Vagina (tissue), 2 donors: ENCODE measurements at regions not wholly inside any gene's neighbourhood (a gene's known extent, or its start where the extent isn't known, plus 50 kb on each side); places are given as distances from the start of the nearest gene placed in this dataset.

Source experiments
- DNase-seq, 2 donors: peaks; one replicate each; pipeline ENCODE4 v3.0.0-alpha.2; 2017; ENCODE audit errors: extremely low spot score in 2 of 2
- H3K27ac ChIP-seq: fragments of 200-600 bp; sonication (generic); one replicate; pipeline ENCODE4 v1.5.1; 2019
- H3K27me3 ChIP-seq: fragments of 200-600 bp; sonication (generic); one replicate; pipeline ENCODE4 v1.5.1; 2019
- H3K36me3 ChIP-seq, 2 donors: fragments of 200-600 bp; sonication (generic); one replicate each; pipeline ENCODE4 v1.5.1; 2017 to 2019
- H3K4me1 ChIP-seq: fragments of 200-600 bp; sonication (generic); one replicate; pipeline ENCODE4 v1.5.1; 2019
- H3K4me3 ChIP-seq, 2 donors: fragments of 200-600 bp; sonication (generic); 1 replicate in 1 of 2; 2 replicates in 1 of 2; pipeline ENCODE4 v1.5.1; 2016 to 2019
- H3K9me3 ChIP-seq: fragments of 200-600 bp; sonication (generic); one replicate; pipeline ENCODE4 v1.5.1; 2019
- POLR2A ChIP-seq, 2 donors: fragments of 450-650 bp; IDR thresholded peaks; one replicate each; pipeline ENCODE4 v1.6.1; 2017; ENCODE audit warnings: antibody characterized with exemption in 2 of 2, mild to moderate bottlenecking in 2 of 2, moderate library complexity in 2 of 2
- POLR2AphosphoS5 ChIP-seq, 2 donors: sonication (generic); formaldehyde crosslinking; IDR thresholded peaks; one replicate each; pipeline ENCODE4 v1.9.0; 2017; ENCODE audit warnings: antibody characterized with exemption in 2 of 2, mild to moderate bottlenecking in 2 of 2, low read depth in 1 of 2; ENCODE audit not compliant: insufficient read depth in 1 of 2
- intact Hi-C: fragments of 100-400 bp; cut with DNase I; formaldehyde crosslinking; loops from one replicate; pipeline ENCODE4 v1.15.1; 2023
- TF ChIP-seq, protein P1 (sequence below), 3 experiments: fragments of 450-650 bp in 2 of 3; fragments of 200-600 bp in 1 of 3; sonication (generic) in 1 of 3; IDR thresholded peaks; one replicate each; pipeline ENCODE4 v1.5.1; 2017 to 2019; ENCODE audit warnings: antibody characterized with exemption in 3 of 3, mild to moderate bottlenecking in 2 of 3, moderate library complexity in 2 of 3

DNA sequence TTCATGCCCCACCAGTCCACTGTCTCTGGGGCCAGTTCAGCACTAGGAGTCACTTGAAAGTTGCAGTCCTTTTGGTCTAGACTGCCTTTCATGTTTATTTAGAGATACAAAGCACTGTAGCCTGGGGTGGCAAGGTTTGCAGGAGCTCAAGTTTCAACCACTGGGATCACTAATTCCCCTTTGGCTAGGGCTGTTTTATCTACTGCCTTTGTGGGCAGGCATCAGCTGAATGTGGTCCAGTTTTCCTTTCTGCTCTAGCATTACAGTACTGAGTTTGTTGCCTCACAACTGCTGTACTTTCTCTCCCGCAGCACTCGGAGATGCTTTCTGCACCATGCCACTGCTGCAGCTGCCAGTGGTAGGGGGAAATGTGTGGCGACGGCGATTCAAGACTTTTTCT lies 222.3 kb upstream of the HDX start:
- Histone ChIP-seq H3K9me3 (no peaks in the 10 kb centered on the region), H3K27me3 (no peaks in the 10 kb centered on the region), H3K36me3 (no peaks in the 10 kb centered on the region), H3K4me3 (no peak overlapping the region), H3K4me1 (no peaks in the 10 kb centered on the region), H3K27ac (no peak overlapping the region)
- TF ChIP-seq POLR2A (IDR thresholded peaks at IDR 0.05) (no peak), POLR2AphosphoS5 (IDR thresholded peaks at IDR 0.05; ENCODE audit: insufficient read depth in 1 of 2, low read depth in 1 of 2) (no peak)
- TF ChIP-seq, protein P1, sequence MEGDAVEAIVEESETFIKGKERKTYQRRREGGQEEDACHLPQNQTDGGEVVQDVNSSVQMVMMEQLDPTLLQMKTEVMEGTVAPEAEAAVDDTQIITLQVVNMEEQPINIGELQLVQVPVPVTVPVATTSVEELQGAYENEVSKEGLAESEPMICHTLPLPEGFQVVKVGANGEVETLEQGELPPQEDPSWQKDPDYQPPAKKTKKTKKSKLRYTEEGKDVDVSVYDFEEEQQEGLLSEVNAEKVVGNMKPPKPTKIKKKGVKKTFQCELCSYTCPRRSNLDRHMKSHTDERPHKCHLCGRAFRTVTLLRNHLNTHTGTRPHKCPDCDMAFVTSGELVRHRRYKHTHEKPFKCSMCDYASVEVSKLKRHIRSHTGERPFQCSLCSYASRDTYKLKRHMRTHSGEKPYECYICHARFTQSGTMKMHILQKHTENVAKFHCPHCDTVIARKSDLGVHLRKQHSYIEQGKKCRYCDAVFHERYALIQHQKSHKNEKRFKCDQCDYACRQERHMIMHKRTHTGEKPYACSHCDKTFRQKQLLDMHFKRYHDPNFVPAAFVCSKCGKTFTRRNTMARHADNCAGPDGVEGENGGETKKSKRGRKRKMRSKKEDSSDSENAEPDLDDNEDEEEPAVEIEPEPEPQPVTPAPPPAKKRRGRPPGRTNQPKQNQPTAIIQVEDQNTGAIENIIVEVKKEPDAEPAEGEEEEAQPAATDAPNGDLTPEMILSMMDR (IDR thresholded peaks at IDR 0.05), result no peak
- intact Hi-C loops, result no loop called here
- DNase-seq, result no peak

- H3K27me3 ChIP-seq, result no peaks in the 10 kb centered on the region
- intact Hi-C loops, result loop anchor here (5.0 kb wide), 1 partner anchor 178 kb away; no protein-coding TSS in a partner anchor
- no peaks in the 10 kb centered on the region for H3K36me3 ChIP-seq
- TF ChIP-seq, protein P1 (IDR thresholded peaks at IDR 0.05), result no peak
- no peak for TF ChIP-seq POLR2A (IDR thresholded peaks at IDR 0.05)
- TF ChIP-seq POLR2AphosphoS5 (IDR thresholded peaks at IDR 0.05; ENCODE audit: insufficient read depth in 1 of 2, low read depth in 1 of 2), result no peak
- no peak overlapping the region for H3K4me3 ChIP-seq
- H3K9me3 ChIP-seq, result no peaks in the 10 kb centered on the region
- no peaks in the 10 kb centered on the region for H3K4me1 ChIP-seq
- H3K27ac ChIP-seq, result no peak overlapping the region
- no peak for DNase-seq
These were observed 227.2 kb upstream of the HDX start for GRCh38 chrX:84729408-84729807.

DNA sequence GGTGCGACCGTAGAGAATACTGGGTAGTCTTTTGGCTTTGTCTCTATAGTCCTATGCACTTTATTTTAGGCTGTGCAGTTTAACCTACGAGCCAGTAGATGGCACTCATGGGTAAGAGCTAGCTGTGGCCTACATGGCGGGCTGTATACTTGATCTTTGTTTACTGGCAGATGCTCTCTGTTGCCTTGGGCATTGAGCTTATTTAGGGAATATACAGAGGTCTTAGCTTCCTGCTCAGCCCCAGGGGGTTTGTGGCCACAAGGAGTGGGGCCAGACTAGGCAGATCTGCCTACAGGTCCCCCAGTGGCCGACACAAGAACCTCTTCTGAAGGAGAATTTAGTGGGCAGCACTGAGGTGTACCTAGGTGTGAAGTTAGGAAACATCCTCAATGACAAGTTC lies 227.6 kb upstream of the HDX start:
- no peaks in the 10 kb centered on the region for H3K9me3 ChIP-seq
- H3K27ac ChIP-seq, result no peak overlapping the region
- no peak overlapping the region for H3K4me3 ChIP-seq
- H3K27me3 ChIP-seq, result no peaks in the 10 kb centered on the region
- DNase-seq, result no peak
- no peaks in the 10 kb centered on the region for H3K36me3 ChIP-seq
- no peak for TF ChIP-seq POLR2AphosphoS5 (IDR thresholded peaks at IDR 0.05; ENCODE audit: insufficient read depth in 1 of 2, low read depth in 1 of 2)
- TF ChIP-seq, protein P1 (IDR thresholded peaks at IDR 0.05), result peak in 1 of 3 experiments; percentile 38
- H3K4me1 ChIP-seq, result no peaks in the 10 kb centered on the region
- intact Hi-C loops, result loop anchor here (5.0 kb wide), 1 partner anchor 177 kb away; no protein-coding TSS in a partner anchor

GRCh38 chrX:84735025-84735424 lies 232.8 kb upstream of the HDX start:
- no peaks in the 10 kb centered on the region for H3K36me3 ChIP-seq
- no peak for DNase-seq
- H3K4me1 ChIP-seq, result no peaks in the 10 kb centered on the region
- no peak overlapping the region for H3K27ac ChIP-seq
- TF ChIP-seq, protein P1 (IDR thresholded peaks at IDR 0.05), result no peak
- no peak for TF ChIP-seq POLR2AphosphoS5 (IDR thresholded peaks at IDR 0.05; ENCODE audit: insufficient read depth in 1 of 2, low read depth in 1 of 2)
- TF ChIP-seq POLR2A (IDR thresholded peaks at IDR 0.05), result no peak
- intact Hi-C loops, result no loop called here
- H3K9me3 ChIP-seq, result no peaks in the 10 kb centered on the region
- H3K27me3 ChIP-seq, result no peaks in the 10 kb centered on the region
- no peak overlapping the region for H3K4me3 ChIP-seq

GRCh38 chrX:84737471-84737871 lies 235.2 kb upstream of the HDX start:
- H3K4me1 ChIP-seq, result no peaks in the 10 kb centered on the region
- TF ChIP-seq POLR2AphosphoS5 (IDR thresholded peaks at IDR 0.05; ENCODE audit: insufficient read depth in 1 of 2, low read depth in 1 of 2), result no peak
- TF ChIP-seq, protein P1 (IDR thresholded peaks at IDR 0.05), result no peak
- TF ChIP-seq POLR2A (IDR thresholded peaks at IDR 0.05), result no peak
- intact Hi-C loops, result no loop called here
- H3K36me3 ChIP-seq, result no peaks in the 10 kb centered on the region
- no peaks in the 10 kb centered on the region for H3K27me3 ChIP-seq
- no peak overlapping the region for H3K4me3 ChIP-seq
- DNase-seq, result no peak
- no peaks in the 10 kb centered on the region for H3K9me3 ChIP-seq
- H3K27ac ChIP-seq, result no peak overlapping the region
